ENCODE measurements at regions not wholly inside any gene's neighbourhood (a gene's known extent, or its start where the extent isn't known, plus 50 kb on each side); places are given as distances from the start of the nearest gene placed in this dataset.

DNA sequence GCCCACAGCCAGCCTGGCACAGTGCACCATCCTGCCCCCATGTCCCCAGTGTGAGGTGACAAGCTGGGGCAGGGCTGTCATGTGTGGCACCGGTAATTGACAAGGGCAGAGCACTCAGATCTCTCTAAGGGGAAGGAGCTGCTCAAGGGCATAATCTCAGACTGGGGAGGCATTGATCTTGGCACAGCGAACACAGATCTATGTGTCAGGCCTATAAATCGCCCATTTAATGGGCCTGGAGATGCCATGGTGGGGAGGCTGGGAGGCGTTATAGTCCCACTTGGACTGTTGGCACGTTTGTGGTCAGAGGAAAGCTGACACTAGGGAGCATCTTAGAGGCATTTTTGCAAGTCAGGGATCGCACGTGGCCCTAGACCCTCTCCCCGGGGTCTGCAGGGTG, 594.1 kb downstream of the PTPRU start:
- WGBS, 2 donors, result 60 to 62% methylated on average over 8 of the region's 8 CpGs
- no peak for TF ChIP-seq POLR2A (IDR thresholded peaks at IDR 0.05)
- TF ChIP-seq, protein P1, sequence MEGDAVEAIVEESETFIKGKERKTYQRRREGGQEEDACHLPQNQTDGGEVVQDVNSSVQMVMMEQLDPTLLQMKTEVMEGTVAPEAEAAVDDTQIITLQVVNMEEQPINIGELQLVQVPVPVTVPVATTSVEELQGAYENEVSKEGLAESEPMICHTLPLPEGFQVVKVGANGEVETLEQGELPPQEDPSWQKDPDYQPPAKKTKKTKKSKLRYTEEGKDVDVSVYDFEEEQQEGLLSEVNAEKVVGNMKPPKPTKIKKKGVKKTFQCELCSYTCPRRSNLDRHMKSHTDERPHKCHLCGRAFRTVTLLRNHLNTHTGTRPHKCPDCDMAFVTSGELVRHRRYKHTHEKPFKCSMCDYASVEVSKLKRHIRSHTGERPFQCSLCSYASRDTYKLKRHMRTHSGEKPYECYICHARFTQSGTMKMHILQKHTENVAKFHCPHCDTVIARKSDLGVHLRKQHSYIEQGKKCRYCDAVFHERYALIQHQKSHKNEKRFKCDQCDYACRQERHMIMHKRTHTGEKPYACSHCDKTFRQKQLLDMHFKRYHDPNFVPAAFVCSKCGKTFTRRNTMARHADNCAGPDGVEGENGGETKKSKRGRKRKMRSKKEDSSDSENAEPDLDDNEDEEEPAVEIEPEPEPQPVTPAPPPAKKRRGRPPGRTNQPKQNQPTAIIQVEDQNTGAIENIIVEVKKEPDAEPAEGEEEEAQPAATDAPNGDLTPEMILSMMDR (IDR thresholded peaks at IDR 0.05), result no peak
- no peaks in the 10 kb centered on the region for H3K4me1 ChIP-seq
- intact Hi-C loops (cut with DNase I), result no loop called here
- no peak overlapping the region for H3K4me3 ChIP-seq (replicated peaks in 1 of 3)
- H3K36me3 ChIP-seq, result no peaks in the 10 kb centered on the region
- no peaks in the 10 kb centered on the region for H3K9me3 ChIP-seq
- DNase-seq, result no peak
- H3K27ac ChIP-seq, result no peak overlapping the region
- H3K27me3 ChIP-seq, result no peaks in the 10 kb centered on the region

DNA sequence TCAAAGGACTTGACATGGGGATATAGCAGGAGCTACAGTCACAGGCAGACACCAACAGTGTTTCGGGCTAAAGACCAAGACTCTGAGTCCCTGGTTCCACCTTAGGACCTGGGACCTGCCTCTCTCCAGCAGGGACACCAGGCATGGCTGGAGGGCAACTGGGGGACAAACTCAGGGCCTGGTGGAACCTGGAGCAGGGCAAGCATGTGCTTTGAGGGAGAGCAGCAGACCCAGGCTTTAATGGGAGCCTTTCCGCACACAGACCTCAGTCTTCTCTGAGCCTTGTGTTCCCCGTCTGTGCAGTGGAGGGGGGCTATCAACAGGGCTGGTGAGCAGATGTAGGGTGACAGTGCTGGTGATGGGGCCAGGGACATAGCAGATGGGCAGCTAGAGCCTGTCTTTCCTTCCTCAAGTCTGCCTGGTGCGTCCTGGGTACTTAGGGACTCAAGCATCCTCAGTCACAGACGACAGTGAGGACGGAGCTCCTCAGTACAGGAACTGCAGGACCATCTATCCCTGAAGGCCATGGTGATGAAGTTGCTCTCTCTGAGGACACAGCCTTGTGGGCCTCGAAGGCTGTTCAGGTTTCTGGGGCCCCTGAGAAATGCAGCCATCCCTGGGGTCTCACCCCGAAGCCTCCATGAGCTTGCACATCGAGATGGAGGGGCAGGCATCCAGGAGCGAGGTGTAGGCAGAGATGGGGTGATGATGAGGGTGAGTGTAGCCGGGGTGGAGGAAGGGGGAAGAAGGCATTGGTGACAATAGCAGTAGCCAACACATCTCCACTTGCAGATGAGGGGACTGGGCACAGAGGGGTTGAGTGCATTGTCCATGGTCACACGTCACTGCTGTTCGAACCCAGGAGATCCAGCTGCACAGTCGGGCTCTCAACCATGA, 593.4 kb downstream of the PTPRU start:
- no peak overlapping the region for H3K27ac ChIP-seq
- no peak overlapping the region for H3K4me3 ChIP-seq (replicated peaks in 1 of 3)
- H3K9me3 ChIP-seq, result no peaks in the 10 kb centered on the region
- no peaks in the 10 kb centered on the region for H3K4me1 ChIP-seq
- 71 to 82% methylated on average over 12 to 13 of the region's 14 CpGs for WGBS, 2 donors
- TF ChIP-seq POLR2A (IDR thresholded peaks at IDR 0.05), result no peak
- TF ChIP-seq, protein P1 (IDR thresholded peaks at IDR 0.05), result no peak
- DNase-seq, result no peak
- intact Hi-C loops (cut with DNase I), result no loop called here
- H3K27me3 ChIP-seq, result no peaks in the 10 kb centered on the region
- H3K36me3 ChIP-seq, result no peaks in the 10 kb centered on the region

DNA sequence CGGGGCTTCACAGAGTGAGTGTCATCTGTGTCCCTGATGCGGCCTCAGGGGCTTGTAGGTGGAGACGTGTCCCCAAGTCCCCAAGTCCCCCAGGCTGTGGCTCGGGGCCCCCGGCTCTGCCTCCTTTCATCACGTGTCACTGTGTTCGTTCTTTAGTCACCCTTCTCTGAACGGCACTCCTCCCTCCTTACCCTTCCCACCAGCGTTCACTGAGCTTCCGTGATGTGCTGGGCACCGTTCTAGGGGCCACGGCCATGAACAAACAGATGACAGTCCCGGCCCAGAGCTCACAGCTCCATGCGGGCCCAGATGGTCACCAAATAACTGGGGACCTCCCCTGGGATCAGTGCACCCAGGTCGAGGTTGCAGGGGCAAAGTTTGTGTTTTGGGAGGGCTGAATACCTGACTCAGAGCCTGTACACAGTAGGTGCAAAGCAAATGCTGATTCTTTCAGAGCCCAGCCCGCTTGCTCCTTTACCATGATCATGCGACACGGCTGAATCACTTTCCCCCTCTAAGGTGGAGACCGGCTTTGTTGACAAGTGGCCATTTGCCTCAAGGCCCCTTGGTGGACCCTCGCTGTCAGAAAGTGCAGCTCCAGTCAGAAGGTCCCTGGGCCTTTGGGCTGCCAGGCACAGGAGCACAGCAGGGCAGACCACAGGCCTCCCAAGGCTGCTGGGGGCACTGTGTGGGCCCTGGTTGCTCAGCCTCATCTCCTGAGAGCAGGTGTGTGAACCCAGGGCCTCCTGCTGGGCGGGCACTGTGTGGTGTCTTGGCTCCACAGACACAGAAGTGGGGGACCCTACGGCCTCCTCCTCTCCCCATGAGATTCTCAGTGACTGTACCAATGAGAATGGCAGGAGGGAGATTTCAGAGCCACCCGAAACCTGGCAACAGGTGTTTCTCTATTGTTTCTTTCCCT, 592.5 kb downstream of the PTPRU start:
- Histone ChIP-seq H3K27me3 (peaks cover 1% of the 10 kb centered on the region), H3K9me3 (no peaks in the 10 kb centered on the region), H3K4me3 (replicated peaks in 1 of 3) (no peak overlapping the region), H3K36me3 (no peaks in the 10 kb centered on the region), H3K4me1 (no peaks in the 10 kb centered on the region), H3K27ac (no peak overlapping the region)
- intact Hi-C loops (cut with DNase I), result no loop called here
- DNase-seq, result no peak
- TF ChIP-seq, protein P1 (IDR thresholded peaks at IDR 0.05), result no peak
- no peak for TF ChIP-seq POLR2A (IDR thresholded peaks at IDR 0.05)
- 67 to 75% methylated on average over 19 to 23 of the region's 23 CpGs for WGBS, 2 donors

DNA sequence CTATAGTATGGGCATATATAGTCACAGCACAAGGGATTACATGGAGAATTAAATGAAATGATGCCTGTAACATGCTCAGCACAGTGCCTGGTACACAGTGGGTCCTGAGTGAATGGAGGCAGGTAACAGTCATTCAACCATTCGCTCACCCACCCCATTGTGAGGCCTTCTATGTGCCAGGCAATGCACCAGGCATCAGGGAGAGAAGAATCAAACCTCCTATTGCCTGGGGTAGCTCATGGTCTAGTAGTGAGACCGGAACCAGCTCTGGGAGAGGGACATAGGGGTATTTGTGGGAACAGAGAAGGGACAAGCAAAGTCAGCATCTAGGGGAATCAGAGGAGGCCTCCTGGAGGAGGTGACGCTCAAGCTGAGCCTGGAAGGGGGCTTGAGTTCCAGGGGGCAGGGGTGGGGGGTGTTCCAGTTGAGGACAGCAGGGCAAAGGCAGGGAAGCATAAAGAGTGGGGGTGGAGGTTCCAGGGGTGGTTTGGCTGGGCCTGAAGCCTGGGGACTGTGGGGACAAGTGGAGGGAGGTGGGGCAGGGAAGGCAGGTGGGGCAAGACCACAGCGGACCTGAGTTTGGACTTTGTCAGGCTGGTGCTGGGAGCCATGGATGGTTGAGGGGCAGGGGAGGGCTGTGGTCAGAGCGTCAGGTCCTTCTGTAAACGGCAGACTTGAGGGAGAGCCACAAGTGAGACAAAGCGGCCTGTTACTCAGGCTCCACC, 591.6 kb downstream of the PTPRU start:
- no peak overlapping the region for H3K27ac ChIP-seq
- 74 to 76% methylated on average over 7 of the region's 7 CpGs for WGBS, 2 donors
- no peaks in the 10 kb centered on the region for H3K4me1 ChIP-seq
- no peak for DNase-seq
- TF ChIP-seq POLR2A (IDR thresholded peaks at IDR 0.05), result no peak
- TF ChIP-seq, protein P1 (IDR thresholded peaks at IDR 0.05), result no peak
- H3K27me3 ChIP-seq, result peaks cover 10% of the 10 kb centered on the region
- no peaks in the 10 kb centered on the region for H3K9me3 ChIP-seq
- no peak overlapping the region for H3K4me3 ChIP-seq (replicated peaks in 1 of 3)
- no peaks in the 10 kb centered on the region for H3K36me3 ChIP-seq
- intact Hi-C loops (cut with DNase I), result no loop called here

All from thyroid gland (tissue), 4 donors.